Mesendoderm (in vitro differentiated cells): ENCODE measurements at regions not wholly inside any gene's neighbourhood (a gene's known extent, or its start where the extent isn't known, plus 50 kb on each side); places are given as distances from the start of the nearest gene placed in this dataset.
"Not testable (repeated sequence)": the region's sequence is repeated elsewhere in the genome, so short reads cannot be mapped to it uniquely, and the experiment has no call there.

ENCODE experiments used
- DNase-seq: peaks from one replicate; pipeline ENCODE4 v3.0.0; 2013
- H2AK5ac ChIP-seq: 2 replicates; pipeline ENCODE4 v1.6.1; 2013; ENCODE audit warnings: low read length, inconsistent platforms
- H2BK120ac ChIP-seq: 2 replicates; pipeline ENCODE4 v1.6.1; 2013; ENCODE audit warnings: low read depth, mild to moderate bottlenecking, low read length, moderate library complexity, mixed read lengths
- H2BK15ac ChIP-seq: replicated peaks from 2 replicates; pipeline ENCODE4 v1.6.1; 2013; ENCODE audit warnings: low read depth, mild to moderate bottlenecking, moderate library complexity
- H2BK5ac ChIP-seq: 2 replicates; pipeline ENCODE4 v1.6.1; 2013; ENCODE audit warnings: low read length, inconsistent platforms
- H3K18ac ChIP-seq: 2 replicates; pipeline ENCODE4 v1.6.1; 2013; ENCODE audit warnings: mild to moderate bottlenecking, low read length, mixed read lengths
- H3K23ac ChIP-seq: one replicate; pipeline ENCODE4 v1.6.1; 2013; ENCODE audit warnings: low read length
- H3K27ac ChIP-seq: 2 replicates; pipeline ENCODE4 v1.5.1; 2013; ENCODE audit warnings: low read depth, mild to moderate bottlenecking, inconsistent platforms, low read length, moderate library complexity
- H3K27me3 ChIP-seq: 2 replicates; pipeline ENCODE4 v1.6.1; 2013; ENCODE audit warnings: low read length, control low read depth, mild to moderate bottlenecking, inconsistent platforms; ENCODE audit not compliant: insufficient read depth, poor library complexity
- H3K36me3 ChIP-seq: 2 replicates; pipeline ENCODE4 v1.6.1; 2013; ENCODE audit warnings: low read length, inconsistent platforms; ENCODE audit not compliant: control insufficient read depth, insufficient read depth
- H3K4ac ChIP-seq: one replicate; pipeline ENCODE4 v1.6.1; 2013; ENCODE audit warnings: low read depth, mild to moderate bottlenecking, low read length, moderate library complexity
- H3K4me1 ChIP-seq: 2 replicates; pipeline ENCODE4 v1.6.1; 2013; ENCODE audit warnings: low read depth, low read length, inconsistent platforms; ENCODE audit not compliant: control insufficient read depth
- H3K4me2 ChIP-seq: 2 replicates; pipeline ENCODE4 v1.6.1; 2013; ENCODE audit warnings: low read length
- H3K4me3 ChIP-seq: 2 replicates; pipeline ENCODE4 v1.5.1; 2013; ENCODE audit warnings: mild to moderate bottlenecking, low read length
- H3K56ac ChIP-seq: one replicate; pipeline ENCODE4 v1.6.1; 2013; ENCODE audit warnings: low read length
- H3K79me1 ChIP-seq: 2 replicates; pipeline ENCODE4 v1.6.1; 2013; ENCODE audit warnings: low read length, inconsistent platforms
- H3K79me2 ChIP-seq: 2 replicates; pipeline ENCODE4 v1.6.1; 2013; ENCODE audit warnings: mild to moderate bottlenecking, low read length; ENCODE audit not compliant: control insufficient read depth, insufficient read depth
- H3K9ac ChIP-seq: 2 replicates; pipeline ENCODE4 v1.6.1; 2013; ENCODE audit warnings: low read length, inconsistent platforms
- H4K5ac ChIP-seq: one replicate; pipeline ENCODE4 v1.6.1; 2013; ENCODE audit warnings: low read length
- H4K8ac ChIP-seq: one replicate; pipeline ENCODE4 v1.6.1; 2013; ENCODE audit warnings: low read depth, mild to moderate bottlenecking, control low read depth, low read length, moderate library complexity
- WGBS: extraction: QIAGEN DNeasy Blood & Tissue Kit; methylation state at CpG from one replicate; pipeline ENCODE4 v1.1.7; 2013; ENCODE audit warnings: low lambda C conversion rate, missing lambda C conversion rate; ENCODE audit not compliant: insufficient coverage; ENCODE audit errors: extremely low coverage; 5-methylcytosine and 5-hydroxymethylcytosine counted together

DNA sequence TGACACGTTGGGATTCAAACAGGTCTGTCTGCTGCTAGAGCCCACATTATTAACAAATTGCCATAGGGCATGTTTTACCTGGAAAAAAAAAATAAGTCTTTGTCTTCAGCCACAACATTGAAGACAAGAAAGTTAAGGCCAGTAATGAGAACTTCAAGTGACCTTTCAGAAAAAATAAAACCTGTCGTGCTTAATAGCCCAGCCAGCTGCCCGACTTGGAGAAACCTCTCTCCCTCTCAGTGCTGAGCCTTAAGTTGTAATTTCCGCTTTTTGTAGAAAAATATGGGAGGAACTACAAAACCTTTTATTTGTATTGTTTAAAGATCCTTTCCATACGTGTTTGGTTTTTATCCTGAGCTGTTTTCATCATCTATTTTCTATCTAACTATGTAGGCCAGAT lies 454.3 kb upstream of the SLITRK6 start:
- H2AK5ac ChIP-seq, H4K5ac ChIP-seq, H2BK5ac ChIP-seq, H3K56ac ChIP-seq, H3K9ac ChIP-seq, H3K27me3 ChIP-seq, H3K23ac ChIP-seq, H2BK15ac ChIP-seq, H3K4me1 ChIP-seq, H3K27ac ChIP-seq, H3K18ac ChIP-seq, H2BK120ac ChIP-seq, H3K36me3 ChIP-seq, DNase-seq, H3K4ac ChIP-seq, H3K79me1 ChIP-seq, H3K4me2 ChIP-seq, H4K8ac ChIP-seq, H3K4me3 ChIP-seq, H3K79me2 ChIP-seq: not testable (repeated sequence)
- WGBS: no CpG with 5 or more reads among the region's 5 CpGs

DNA sequence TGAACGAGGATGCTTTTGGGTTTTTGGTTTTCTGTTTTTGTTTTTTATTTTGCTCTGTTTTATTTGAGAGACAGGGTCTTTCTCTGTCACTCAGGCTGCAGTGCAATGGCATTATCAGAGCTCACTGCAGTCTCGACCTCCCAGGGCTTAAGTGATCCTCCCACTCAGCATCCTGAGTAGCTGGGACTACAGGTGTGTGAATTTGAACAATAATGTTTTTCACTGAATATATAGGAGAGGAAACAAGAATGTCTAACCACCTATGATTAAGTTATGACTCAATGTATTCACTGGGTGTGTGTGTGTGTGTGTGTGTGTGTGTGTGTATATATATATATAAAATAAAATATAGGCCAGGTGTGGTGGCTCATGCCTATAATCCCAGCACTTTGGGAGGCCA lies 456.6 kb upstream of the SLITRK6 start:
- not testable (repeated sequence) for H3K23ac ChIP-seq, H3K4me2 ChIP-seq, H2BK15ac ChIP-seq, H3K4me1 ChIP-seq, H3K79me2 ChIP-seq, H3K79me1 ChIP-seq, H3K9ac ChIP-seq, H3K36me3 ChIP-seq, H3K27ac ChIP-seq, DNase-seq, H2BK120ac ChIP-seq, H2AK5ac ChIP-seq, H3K4ac ChIP-seq, H3K18ac ChIP-seq, H3K56ac ChIP-seq, H3K27me3 ChIP-seq, H4K5ac ChIP-seq, H2BK5ac ChIP-seq, H4K8ac ChIP-seq, H3K4me3 ChIP-seq
- WGBS: no CpG with 5 or more reads among the region's 2 CpGs

DNA sequence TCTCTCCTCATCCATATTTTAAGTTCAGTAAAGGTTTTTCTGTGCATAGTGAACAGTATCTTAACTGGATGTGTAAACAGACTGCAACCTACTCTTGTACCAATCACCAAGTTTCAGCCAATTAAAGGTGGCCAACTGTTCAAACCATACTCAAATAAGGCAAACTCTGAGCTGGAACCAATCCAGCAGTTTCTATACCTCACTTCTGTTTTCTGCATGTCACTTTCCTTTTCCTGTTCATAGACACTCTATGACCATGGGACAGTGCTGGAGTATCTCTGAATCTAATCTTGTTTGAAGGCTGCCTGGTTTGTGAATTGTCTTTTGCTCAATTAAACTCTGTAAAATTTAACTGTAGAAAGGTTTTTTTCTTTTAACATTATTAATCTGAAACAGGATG lies 470.3 kb upstream of the SLITRK6 start:
- no peak overlapping the region for H3K9ac ChIP-seq

DNA sequence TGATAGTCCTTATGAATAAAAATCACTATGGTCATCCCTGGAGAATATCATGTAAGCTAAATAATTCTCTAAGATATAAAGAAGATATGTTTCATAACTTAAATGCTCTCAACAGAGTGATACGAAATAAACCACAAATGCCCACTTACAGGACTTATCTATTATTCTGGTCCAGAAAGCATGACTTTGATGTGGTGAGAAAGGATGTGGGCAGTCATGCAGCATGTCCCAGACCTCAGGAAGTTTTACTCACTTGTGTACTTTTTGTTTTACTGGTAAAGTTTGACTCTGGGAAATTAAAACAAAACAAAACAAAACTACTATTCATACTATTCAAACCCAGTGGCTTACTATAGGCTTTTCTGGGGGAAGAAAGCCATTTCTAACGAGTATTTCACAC lies 483.2 kb upstream of the SLITRK6 start:
- Histone ChIP-seq H3K79me1 (no peaks in the 10 kb centered on the region), H3K4me3 (no peak overlapping the region)
- no CpG with 5 or more reads among the region's 2 CpGs for WGBS

More for the DNA sequence above, 470.3 kb upstream of the SLITRK6 start:
- Histone ChIP-seq H3K56ac (no peak overlapping the region), H4K8ac (no peak overlapping the region), H2BK5ac (no peak overlapping the region), H3K4me2 (no peak overlapping the region), H3K79me1 (no peaks in the 10 kb centered on the region), H3K23ac (no peak overlapping the region), H4K5ac (no peak overlapping the region), H2AK5ac (no peak overlapping the region), H3K36me3 (no peaks in the 10 kb centered on the region), H2BK120ac (no peak overlapping the region), H3K4me3 (no peak overlapping the region), H3K4me1 (no peaks in the 10 kb centered on the region), H3K79me2 (no peaks in the 10 kb centered on the region), H3K27ac (no peak overlapping the region), H2BK15ac (no peak overlapping the region), H3K18ac (no peak overlapping the region), H3K27me3 (no peaks in the 10 kb centered on the region), H3K4ac (no peak overlapping the region)
- no peak for DNase-seq

DNA sequence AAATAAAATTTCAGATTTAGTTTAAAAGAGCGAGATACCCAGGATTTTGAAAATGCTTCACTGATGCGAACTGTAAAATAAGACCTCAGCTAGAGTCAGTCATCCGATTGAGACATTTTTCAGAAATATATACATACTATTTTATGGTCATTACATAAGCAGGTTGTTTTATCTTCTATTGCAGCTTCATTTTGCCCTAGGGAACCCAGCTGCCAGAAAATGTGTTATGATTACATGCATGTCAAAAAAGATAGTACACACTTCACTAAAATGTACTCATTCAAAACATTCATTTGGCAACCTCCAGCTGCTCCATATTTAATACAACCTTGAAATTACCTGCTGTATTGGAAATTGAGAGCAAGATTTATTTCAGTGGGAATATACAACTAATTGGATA lies 483.8 kb upstream of the SLITRK6 start:
- Histone ChIP-seq H3K4me1 (no peaks in the 10 kb centered on the region), H3K79me1 (no peaks in the 10 kb centered on the region), H3K27me3 (no peaks in the 10 kb centered on the region), H4K8ac (no peak overlapping the region), H3K79me2 (no peaks in the 10 kb centered on the region), H3K4ac (no peak overlapping the region), H3K56ac (no peak overlapping the region), H2AK5ac (no peak overlapping the region), H3K4me2 (no peak overlapping the region), H4K5ac (no peak overlapping the region), H3K27ac (no peak overlapping the region), H3K4me3 (no peak overlapping the region), H2BK15ac (no peak overlapping the region), H3K23ac (no peak overlapping the region), H3K18ac (no peak overlapping the region), H3K36me3 (no peaks in the 10 kb centered on the region), H2BK120ac (no peak overlapping the region), H3K9ac (no peak overlapping the region), H2BK5ac (no peak overlapping the region)
- DNase-seq: no peak
- no CpG with 5 or more reads among the region's 3 CpGs for WGBS

More for the DNA sequence above, 483.2 kb upstream of the SLITRK6 start:
- Histone ChIP-seq H3K9ac (no peak overlapping the region), H3K36me3 (no peaks in the 10 kb centered on the region), H3K27ac (no peak overlapping the region), H2AK5ac (no peak overlapping the region), H2BK120ac (no peak overlapping the region), H3K4ac (no peak overlapping the region), H2BK15ac (no peak overlapping the region), H4K5ac (no peak overlapping the region), H3K4me2 (no peak overlapping the region), H3K27me3 (no peaks in the 10 kb centered on the region), H3K79me2 (no peaks in the 10 kb centered on the region), H3K23ac (no peak overlapping the region), H3K4me1 (no peaks in the 10 kb centered on the region), H2BK5ac (no peak overlapping the region), H3K18ac (no peak overlapping the region), H3K56ac (no peak overlapping the region), H4K8ac (no peak overlapping the region)
- DNase-seq: no peak

DNA sequence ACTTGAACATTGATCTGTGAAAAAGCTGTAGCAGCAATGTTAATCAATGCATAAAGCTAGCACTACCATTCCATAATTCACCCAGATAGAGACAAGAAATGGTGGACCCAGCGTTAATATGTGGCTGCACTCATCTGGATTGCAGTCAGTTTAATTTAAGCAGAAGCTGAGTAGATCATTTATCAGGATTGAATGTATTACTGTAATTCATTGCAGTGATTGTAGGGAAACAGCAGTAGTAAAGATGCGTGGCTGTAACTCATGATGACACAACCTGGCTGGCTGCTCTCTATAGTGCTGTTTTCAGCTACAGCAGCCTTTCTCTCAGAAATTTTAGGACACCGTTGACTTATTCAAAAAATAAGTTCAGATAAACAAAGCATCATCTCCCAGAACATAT lies 499.5 kb upstream of the SLITRK6 start:
- H3K36me3 ChIP-seq: no peaks in the 10 kb centered on the region
- H3K56ac ChIP-seq: no peak overlapping the region
- no peak overlapping the region for H3K4me3 ChIP-seq
- no CpG with 5 or more reads among the region's 3 CpGs for WGBS
- no peak overlapping the region for H4K5ac ChIP-seq
- H4K8ac ChIP-seq: no peak overlapping the region
- no peak overlapping the region for H3K4me2 ChIP-seq
- no peaks in the 10 kb centered on the region for H3K27me3 ChIP-seq
- no peak overlapping the region for H2AK5ac ChIP-seq
- no peak for DNase-seq
- H3K79me2 ChIP-seq: no peaks in the 10 kb centered on the region
- H3K4me1 ChIP-seq: no peaks in the 10 kb centered on the region
- H3K79me1 ChIP-seq: no peaks in the 10 kb centered on the region
- no peak overlapping the region for H3K23ac ChIP-seq
- no peak overlapping the region for H2BK120ac ChIP-seq
- no peak overlapping the region for H3K18ac ChIP-seq
- H3K4ac ChIP-seq: no peak overlapping the region
- H3K9ac ChIP-seq: no peak overlapping the region
- no peak overlapping the region for H3K27ac ChIP-seq
- no peak overlapping the region for H2BK5ac ChIP-seq
- no peak overlapping the region for H2BK15ac ChIP-seq
